Testis (tissue), 2 donors: ENCODE measurements at regions not wholly inside any gene's neighbourhood (a gene's known extent, or its start where the extent isn't known, plus 50 kb on each side); places are given as distances from the start of the nearest gene placed in this dataset.

Experiments used
- DNase-seq: peaks from one replicate; pipeline ENCODE4 v3.0.0-alpha.2; 2019
- H3K27ac ChIP-seq, 2 donors: fragments of 200-600 bp; sonication (generic); one replicate each; pipeline ENCODE4 v1.5.1; 2019
- H3K27me3 ChIP-seq: fragments of 200-600 bp; sonication (generic); one replicate; pipeline ENCODE4 v1.5.1; 2019
- H3K36me3 ChIP-seq: fragments of 200-600 bp; sonication (generic); one replicate; pipeline ENCODE4 v1.5.1; 2017; ENCODE audit warnings: low read depth; ENCODE audit errors: missing control alignments
- H3K4me1 ChIP-seq: fragments of 200-600 bp; sonication (generic); one replicate; pipeline ENCODE4 v1.5.1; 2019
- H3K4me3 ChIP-seq, 2 donors: fragments of 200-600 bp; sonication (generic); one replicate each; pipeline ENCODE4 v1.5.1; 2017 to 2019
- H3K9me3 ChIP-seq: fragments of 200-600 bp; sonication (generic); one replicate; pipeline ENCODE4 v1.5.1; 2017
- POLR2A ChIP-seq: fragments of 450-650 bp; IDR thresholded peaks from one replicate; pipeline ENCODE4 v1.6.1; 2017; ENCODE audit warnings: antibody characterized with exemption, mild to moderate bottlenecking, moderate library complexity
- WGBS, 2 donors: methylation state at CpG; one replicate each; pipeline ENCODE4 v1.1.5; 2018; 5-methylcytosine and 5-hydroxymethylcytosine counted together
- intact Hi-C: fragments of 100-400 bp; cut with DNase I; formaldehyde crosslinking; loops from one replicate; pipeline ENCODE4 v1.15.1; 2023; ENCODE audit warnings: low total_unique reads
- TF ChIP-seq, protein P1 (sequence below), 3 experiments: fragments of 450-650 bp in 2 of 3; fragments of 200-600 bp in 1 of 3; sonication (generic) in 1 of 3; IDR thresholded peaks; one replicate each; pipeline ENCODE4 v1.5.1; 2016 to 2019; ENCODE audit warnings: antibody characterized with exemption in 3 of 3, mild to moderate bottlenecking in 2 of 3, moderate library complexity in 1 of 3

DNA sequence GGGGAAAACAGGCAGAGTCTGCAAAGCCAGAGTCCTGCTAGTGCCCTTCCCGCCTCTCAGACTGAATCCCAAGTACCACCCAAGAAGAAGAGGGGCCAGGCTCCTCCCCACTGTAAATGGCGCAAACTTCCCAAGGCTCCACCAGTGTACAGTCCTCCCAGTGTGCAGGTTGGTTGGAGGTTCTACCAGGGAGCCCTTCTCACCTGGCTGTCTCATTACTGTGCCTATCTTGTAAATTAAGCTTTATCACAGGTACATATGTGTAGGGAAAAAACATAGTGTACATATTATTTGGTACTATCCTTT lies 189.7 kb downstream of the FSCB start:
- no peak overlapping the region for H3K27ac ChIP-seq
- 94 to 100% methylated on average over 2 of the region's 2 CpGs for WGBS, 2 donors
- no peak for DNase-seq
- no peaks in the 10 kb centered on the region for H3K9me3 ChIP-seq
- no peak overlapping the region for H3K4me3 ChIP-seq
- no peaks in the 10 kb centered on the region for H3K36me3 ChIP-seq
- no peaks in the 10 kb centered on the region for H3K27me3 ChIP-seq
- no peaks in the 10 kb centered on the region for H3K4me1 ChIP-seq
- intact Hi-C loops, result no loop called here
- TF ChIP-seq, protein P1, sequence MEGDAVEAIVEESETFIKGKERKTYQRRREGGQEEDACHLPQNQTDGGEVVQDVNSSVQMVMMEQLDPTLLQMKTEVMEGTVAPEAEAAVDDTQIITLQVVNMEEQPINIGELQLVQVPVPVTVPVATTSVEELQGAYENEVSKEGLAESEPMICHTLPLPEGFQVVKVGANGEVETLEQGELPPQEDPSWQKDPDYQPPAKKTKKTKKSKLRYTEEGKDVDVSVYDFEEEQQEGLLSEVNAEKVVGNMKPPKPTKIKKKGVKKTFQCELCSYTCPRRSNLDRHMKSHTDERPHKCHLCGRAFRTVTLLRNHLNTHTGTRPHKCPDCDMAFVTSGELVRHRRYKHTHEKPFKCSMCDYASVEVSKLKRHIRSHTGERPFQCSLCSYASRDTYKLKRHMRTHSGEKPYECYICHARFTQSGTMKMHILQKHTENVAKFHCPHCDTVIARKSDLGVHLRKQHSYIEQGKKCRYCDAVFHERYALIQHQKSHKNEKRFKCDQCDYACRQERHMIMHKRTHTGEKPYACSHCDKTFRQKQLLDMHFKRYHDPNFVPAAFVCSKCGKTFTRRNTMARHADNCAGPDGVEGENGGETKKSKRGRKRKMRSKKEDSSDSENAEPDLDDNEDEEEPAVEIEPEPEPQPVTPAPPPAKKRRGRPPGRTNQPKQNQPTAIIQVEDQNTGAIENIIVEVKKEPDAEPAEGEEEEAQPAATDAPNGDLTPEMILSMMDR (IDR thresholded peaks at IDR 0.05), result no peak
- no peak for TF ChIP-seq POLR2A

DNA sequence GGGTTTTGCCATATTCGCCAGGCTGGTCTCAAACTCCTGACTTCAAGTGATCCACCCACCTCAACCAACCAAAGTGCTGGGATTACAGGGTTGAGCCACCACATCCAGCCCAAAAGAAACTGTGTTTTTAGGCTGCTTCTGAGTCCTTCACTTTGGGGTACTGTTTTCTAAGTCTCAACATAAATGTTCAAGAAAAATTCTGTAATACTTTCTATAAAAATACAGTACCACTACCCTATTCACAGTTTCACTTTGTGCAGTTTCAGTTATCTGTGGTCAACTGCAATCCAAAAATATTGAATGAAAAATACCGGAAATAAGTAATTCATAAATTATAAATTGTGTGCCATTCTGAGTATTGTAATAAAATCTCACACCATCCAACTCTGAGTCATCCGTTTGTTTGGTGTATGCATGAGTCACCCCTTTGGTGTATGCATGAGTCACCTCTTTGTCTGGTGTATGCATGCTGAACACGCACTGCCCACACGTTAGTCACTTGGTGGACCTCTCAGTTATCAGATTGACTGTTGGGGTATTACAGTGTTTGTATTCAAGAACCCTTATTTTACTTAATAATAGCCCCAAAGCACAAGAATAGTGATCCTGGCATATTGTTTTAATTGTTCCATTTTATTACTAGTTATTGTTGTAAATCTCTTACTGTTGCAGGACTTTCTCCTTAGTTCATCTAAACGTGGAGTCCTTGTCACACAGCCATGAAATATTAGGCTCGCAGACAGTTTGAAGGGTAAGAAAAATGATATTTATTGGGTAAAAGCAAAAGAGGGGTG lies 190.2 kb downstream of the FSCB start:
- no peak for DNase-seq
- H3K4me3 ChIP-seq, result no peak overlapping the region
- H3K27ac ChIP-seq, result no peak overlapping the region
- 73 to 79% methylated on average over 7 of the region's 7 CpGs for WGBS, 2 donors
- no peaks in the 10 kb centered on the region for H3K9me3 ChIP-seq
- no peaks in the 10 kb centered on the region for H3K4me1 ChIP-seq
- H3K36me3 ChIP-seq, result no peaks in the 10 kb centered on the region
- no peak for TF ChIP-seq POLR2A
- TF ChIP-seq, protein P1 (IDR thresholded peaks at IDR 0.05), result no peak
- H3K27me3 ChIP-seq, result no peaks in the 10 kb centered on the region
- intact Hi-C loops, result no loop called here

DNA sequence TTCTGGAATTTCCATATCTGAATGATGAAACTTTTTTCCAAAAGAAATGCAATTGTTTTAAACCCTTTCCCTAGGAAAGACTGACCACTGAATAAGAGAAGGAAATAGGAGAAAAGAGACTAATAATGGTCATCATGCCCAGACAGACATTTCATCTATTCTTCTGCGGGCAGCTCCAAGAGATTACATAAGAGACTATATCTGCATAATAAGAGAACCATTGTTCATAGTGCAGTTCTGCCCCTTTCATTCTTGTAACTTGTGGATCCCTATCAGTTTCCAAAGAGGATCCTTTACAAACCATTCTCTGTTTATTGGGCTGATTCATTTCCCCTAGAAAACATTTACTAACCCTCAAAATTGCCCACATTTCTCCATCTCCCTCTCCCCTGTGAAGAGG lies 197.8 kb downstream of the FSCB start:
- Histone ChIP-seq H3K9me3 (no peaks in the 10 kb centered on the region), H3K27me3 (no peaks in the 10 kb centered on the region), H3K36me3 (no peaks in the 10 kb centered on the region), H3K4me1 (no peaks in the 10 kb centered on the region), H3K4me3 (no peak overlapping the region), H3K27ac (no peak overlapping the region)
- TF ChIP-seq, protein P1 (IDR thresholded peaks at IDR 0.05), result no peak
- no peak for TF ChIP-seq POLR2A
- WGBS, 2 donors, result 81 to 94% methylated on average over 1 of the region's 1 CpG
- no peak for DNase-seq
- intact Hi-C loops, result no loop called here

DNA sequence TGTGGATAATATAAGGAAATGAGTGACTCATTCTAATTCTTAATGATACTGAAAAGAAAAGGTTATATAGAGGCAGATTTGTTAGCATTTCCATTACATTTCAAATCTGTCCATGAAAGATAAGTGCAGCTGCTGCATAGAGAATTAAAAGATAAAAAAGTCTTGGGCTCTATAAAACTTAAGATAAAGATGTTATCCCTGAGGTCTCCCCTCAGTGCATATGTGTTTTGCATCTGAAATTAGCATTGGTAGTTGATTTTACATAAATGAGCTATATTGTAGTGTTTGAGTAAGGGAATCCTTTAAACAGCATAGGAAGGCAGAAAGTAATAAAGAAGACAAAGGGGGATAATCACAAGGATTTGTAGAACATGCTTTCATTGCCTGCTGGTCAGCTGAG lies 206.2 kb downstream of the FSCB start:
- Histone ChIP-seq H3K9me3 (no peaks in the 10 kb centered on the region), H3K36me3 (no peaks in the 10 kb centered on the region), H3K4me3 (no peak overlapping the region), H3K4me1 (no peaks in the 10 kb centered on the region), H3K27me3 (no peaks in the 10 kb centered on the region), H3K27ac (no peak overlapping the region)
- no peak for DNase-seq
- TF ChIP-seq, protein P1 (IDR thresholded peaks at IDR 0.05), result no peak
- no peak for TF ChIP-seq POLR2A
- intact Hi-C loops, result no loop called here

DNA sequence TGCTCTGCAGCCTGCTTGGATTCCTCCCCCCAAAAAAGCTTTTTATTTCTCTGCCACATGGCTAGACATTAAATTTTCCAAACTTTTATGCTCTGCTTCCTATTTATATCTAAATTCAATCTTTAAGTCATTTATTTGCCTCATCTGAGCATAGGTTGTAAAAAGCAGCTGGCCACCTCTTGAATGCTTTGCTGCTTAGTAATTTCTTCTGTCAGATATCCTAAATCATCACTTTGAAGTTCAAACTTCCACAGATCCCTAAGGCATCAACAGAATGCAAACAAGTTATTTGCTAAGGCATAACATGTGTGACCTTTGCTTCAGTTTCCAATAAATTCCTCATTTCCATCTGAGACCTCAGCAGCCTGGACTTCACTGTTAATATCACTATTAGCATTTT lies 209.6 kb downstream of the FSCB start:
- no peaks in the 10 kb centered on the region for H3K36me3 ChIP-seq
- TF ChIP-seq POLR2A, result no peak
- TF ChIP-seq, protein P1 (IDR thresholded peaks at IDR 0.05), result no peak
- H3K9me3 ChIP-seq, result no peaks in the 10 kb centered on the region
- intact Hi-C loops, result no loop called here
- no peak overlapping the region for H3K4me3 ChIP-seq
- no peaks in the 10 kb centered on the region for H3K4me1 ChIP-seq
- H3K27me3 ChIP-seq, result no peaks in the 10 kb centered on the region
- DNase-seq, result no peak
- no peak overlapping the region for H3K27ac ChIP-seq
